ENCODE measurements at regions not wholly inside any gene's neighbourhood (a gene's known extent, or its start where the extent isn't known, plus 50 kb on each side); places are given as distances from the start of the nearest gene placed in this dataset.

- no peak for TF ChIP-seq MYC (IDR thresholded peaks at IDR 0.05; ENCODE audit: low read depth, low read length)
- TF ChIP-seq POLR2A (IDR thresholded peaks at IDR 0.05; ENCODE audit: low read depth, low read length) = no peak
- TF ChIP-seq POLR2AphosphoS5 (IDR thresholded peaks at IDR 0.05; ENCODE audit: insufficient read depth, low read depth, low read length) = no peak
- no peak for TF ChIP-seq EZH2 (IDR thresholded peaks at IDR 0.05; ENCODE audit: borderline replicate concordance, low read depth, low read length, severe bottlenecking)
- TF ChIP-seq CTCF (IDR thresholded peaks at IDR 0.05; ENCODE audit: extremely low read depth in 1 of 2, insufficient read depth in 1 of 2, low read depth in 1 of 2, low read length in 2 of 2) = no peak
- no peak for TF ChIP-seq MAX (IDR thresholded peaks at IDR 0.05; ENCODE audit: insufficient read depth, insufficient read length)
These were observed 66.6 kb upstream of the ODC1 start for GRCh38 chr2:10514743-10515142.
